Trophoblast cell (in vitro differentiated cells and primary cell): ENCODE measurements at regions not wholly inside any gene's neighbourhood (a gene's known extent, or its start where the extent isn't known, plus 50 kb on each side); places are given as distances from the start of the nearest gene placed in this dataset.

Source experiments
- DNase-seq, 2 donors: peaks; one replicate each; pipeline ENCODE4 v3.0.0-alpha.2; 2016
- H2AFZ ChIP-seq: 2 replicates; pipeline ENCODE4 v1.6.1; 2013; ENCODE audit warnings: low read length, moderate library complexity, mild to moderate bottlenecking; ENCODE audit not compliant: insufficient read depth, poor library complexity
- H2AK5ac ChIP-seq: 2 replicates; pipeline ENCODE4 v1.6.1; 2013; ENCODE audit warnings: mild to moderate bottlenecking, low read length
- H2BK120ac ChIP-seq: 2 replicates; pipeline ENCODE4 v1.6.1; 2013; ENCODE audit warnings: low read length, mild to moderate bottlenecking, moderate library complexity; ENCODE audit not compliant: insufficient read depth, poor library complexity
- H2BK12ac ChIP-seq: 2 replicates; pipeline ENCODE4 v1.6.1; 2013; ENCODE audit warnings: mild to moderate bottlenecking, low read length, moderate library complexity
- H2BK5ac ChIP-seq: 2 replicates; pipeline ENCODE4 v1.6.1; 2013; ENCODE audit warnings: low read length, low read depth, moderate library complexity, mild to moderate bottlenecking; ENCODE audit not compliant: poor library complexity
- H3K14ac ChIP-seq: 2 replicates; pipeline ENCODE4 v1.6.1; 2013; ENCODE audit warnings: mild to moderate bottlenecking, low read length
- H3K18ac ChIP-seq: 2 replicates; pipeline ENCODE4 v1.6.1; 2013; ENCODE audit warnings: mild to moderate bottlenecking, low read length
- H3K23ac ChIP-seq: 2 replicates; pipeline ENCODE4 v1.6.1; 2013; ENCODE audit warnings: low read length
- H3K27ac ChIP-seq: 2 replicates; pipeline ENCODE4 v1.5.1; 2013; ENCODE audit warnings: low read depth, mild to moderate bottlenecking, inconsistent platforms, low read length, moderate library complexity
- H3K27me3 ChIP-seq: 2 replicates; pipeline ENCODE4 v1.6.1; 2013; ENCODE audit warnings: inconsistent platforms, mild to moderate bottlenecking, low read length, moderate library complexity; ENCODE audit not compliant: insufficient read depth
- H3K36me3 ChIP-seq, 2 experiments: 1 replicate in 1 of 2; 2 replicates in 1 of 2; pipeline ENCODE4 v1.6.1; 2013; ENCODE audit warnings: low read length in 2 of 2, mild to moderate bottlenecking in 2 of 2, moderate library complexity in 1 of 2; ENCODE audit not compliant: insufficient read depth in 2 of 2, control insufficient read depth in 1 of 2
- H3K4ac ChIP-seq: 2 replicates; pipeline ENCODE4 v1.6.1; 2013; ENCODE audit warnings: low read depth, mild to moderate bottlenecking, low read length, moderate library complexity
- H3K4me1 ChIP-seq, 2 experiments: 1 replicate in 1 of 2; 2 replicates in 1 of 2; pipeline ENCODE4 v1.6.1; 2013; ENCODE audit warnings: low read length in 2 of 2, mild to moderate bottlenecking in 2 of 2, moderate library complexity in 1 of 2; ENCODE audit not compliant: insufficient read depth in 2 of 2, control insufficient read depth in 1 of 2
- H3K4me2 ChIP-seq: 2 replicates; pipeline ENCODE4 v1.6.1; 2013; ENCODE audit warnings: inconsistent platforms, mild to moderate bottlenecking, low read length, moderate library complexity
- H3K4me3 ChIP-seq: 2 replicates; pipeline ENCODE4 v1.5.1; 2013; ENCODE audit warnings: mild to moderate bottlenecking, low read depth, low read length, inconsistent platforms
- H3K79me1 ChIP-seq: one replicate; pipeline ENCODE4 v1.6.1; 2013; ENCODE audit warnings: low read length
- H3K79me2 ChIP-seq: 2 replicates; pipeline ENCODE4 v1.6.1; 2013; ENCODE audit warnings: low read length, mild to moderate bottlenecking; ENCODE audit not compliant: control insufficient read depth, insufficient read depth, poor library complexity
- H3K9ac ChIP-seq: 2 replicates; pipeline ENCODE4 v1.6.1; 2013; ENCODE audit warnings: mild to moderate bottlenecking, low read length
- H3K9me3 ChIP-seq: 2 replicates; pipeline ENCODE4 v1.6.1; 2013; ENCODE audit warnings: low read depth, mild to moderate bottlenecking, control low read depth, inconsistent platforms, low read length; ENCODE audit not compliant: insufficient read depth
- H4K12ac ChIP-seq: 2 replicates; pipeline ENCODE4 v1.6.1; 2013; ENCODE audit warnings: low read depth, mild to moderate bottlenecking, low read length, moderate library complexity
- H4K8ac ChIP-seq: 2 replicates; pipeline ENCODE4 v1.6.1; 2013; ENCODE audit warnings: low read depth, mild to moderate bottlenecking, low read length, moderate library complexity
- H4K91ac ChIP-seq: one replicate; pipeline ENCODE4 v1.6.1; 2013; ENCODE audit warnings: low read depth, mild to moderate bottlenecking, low read length, moderate library complexity
- WGBS: extraction: QIAGEN DNeasy Blood & Tissue Kit; methylation state at CpG from one replicate; pipeline ENCODE4 v1.1.7; 2013; ENCODE audit warnings: missing lambda C conversion rate; ENCODE audit not compliant: insufficient read length, insufficient coverage; ENCODE audit errors: extremely low coverage; 5-methylcytosine and 5-hydroxymethylcytosine counted together

- no CpG with 5 or more reads among the region's 2 CpGs for WGBS
- H2AFZ ChIP-seq = no peak overlapping the region
- H2AK5ac ChIP-seq = no peak overlapping the region
- no peak overlapping the region for H3K4ac ChIP-seq
- H2BK12ac ChIP-seq = no peak overlapping the region
- H3K27ac ChIP-seq = no peak overlapping the region
- no peaks in the 10 kb centered on the region for H3K9me3 ChIP-seq
- H3K4me1 ChIP-seq = no peaks in the 10 kb centered on the region
- no peaks in the 10 kb centered on the region for H3K79me1 ChIP-seq
- H4K12ac ChIP-seq = no peak overlapping the region
- H2BK120ac ChIP-seq = no peak overlapping the region
- no peak overlapping the region for H3K4me3 ChIP-seq
- H4K91ac ChIP-seq = no peak overlapping the region
- no peak for DNase-seq
- no peak overlapping the region for H3K9ac ChIP-seq
- H3K36me3 ChIP-seq = no peaks in the 10 kb centered on the region
- H2BK5ac ChIP-seq = no peak overlapping the region
- H3K14ac ChIP-seq = no peak overlapping the region
- H3K4me2 ChIP-seq = no peak overlapping the region
- no peaks in the 10 kb centered on the region for H3K79me2 ChIP-seq
- no peak overlapping the region for H4K8ac ChIP-seq
- H3K23ac ChIP-seq = no peak overlapping the region
- H3K27me3 ChIP-seq = no peaks in the 10 kb centered on the region
- H3K18ac ChIP-seq = no peak overlapping the region
These were observed 903.7 kb upstream of the ADGRL3 start for GRCh38 chr4:60296386-60296785.

- Histone ChIP-seq H3K9ac (no peak overlapping the region), H4K8ac (no peak overlapping the region), H3K18ac (no peak overlapping the region), H4K91ac (no peak overlapping the region), H2BK12ac (no peak overlapping the region), H3K36me3 (no peaks in the 10 kb centered on the region), H3K4me2 (no peak overlapping the region), H3K4ac (no peak overlapping the region), H3K4me1 (no peaks in the 10 kb centered on the region), H2BK5ac (no peak overlapping the region), H3K14ac (no peak overlapping the region), H2AK5ac (no peak overlapping the region), H4K12ac (no peak overlapping the region), H3K4me3 (no peak overlapping the region), H2BK120ac (no peak overlapping the region), H3K9me3 (no peaks in the 10 kb centered on the region), H3K27ac (no peak overlapping the region), H2AFZ (no peak overlapping the region), H3K79me1 (no peaks in the 10 kb centered on the region), H3K23ac (no peak overlapping the region), H3K79me2 (no peaks in the 10 kb centered on the region), H3K27me3 (no peaks in the 10 kb centered on the region)
- WGBS = no CpG with 5 or more reads among the region's 2 CpGs
- no peak for DNase-seq
These were observed 886.4 kb upstream of the ADGRL3 start for GRCh38 chr4:60313611-60314178.

- Histone ChIP-seq H2BK12ac (no peak overlapping the region), H3K27ac (no peak overlapping the region), H3K9me3 (no peaks in the 10 kb centered on the region), H4K91ac (no peak overlapping the region), H3K4me1 (no peaks in the 10 kb centered on the region), H3K79me2 (no peaks in the 10 kb centered on the region), H4K12ac (no peak overlapping the region), H3K4ac (no peak overlapping the region), H2AK5ac (no peak overlapping the region), H2BK5ac (no peak overlapping the region), H3K4me2 (no peak overlapping the region), H3K27me3 (no peaks in the 10 kb centered on the region), H3K14ac (no peak overlapping the region), H3K36me3 (no peaks in the 10 kb centered on the region), H2AFZ (no peak overlapping the region), H3K79me1 (no peaks in the 10 kb centered on the region), H4K8ac (no peak overlapping the region), H3K18ac (no peak overlapping the region), H2BK120ac (no peak overlapping the region), H3K9ac (no peak overlapping the region), H3K4me3 (no peak overlapping the region), H3K23ac (no peak overlapping the region)
- no CpG with 5 or more reads among the region's 4 CpGs for WGBS
- DNase-seq = no peak
These were observed 885.7 kb upstream of the ADGRL3 start for GRCh38 chr4:60314416-60314815.

GRCh38 chr4:60315586-60315985 is 884.5 kb upstream of the ADGRL3 start:
- Histone ChIP-seq H2AFZ (no peak overlapping the region), H3K79me1 (no peaks in the 10 kb centered on the region), H3K4me3 (no peak overlapping the region), H4K8ac (no peak overlapping the region), H2BK12ac (no peak overlapping the region), H3K36me3 (no peaks in the 10 kb centered on the region), H4K91ac (no peak overlapping the region), H3K9me3 (no peaks in the 10 kb centered on the region), H3K4ac (no peak overlapping the region), H2BK120ac (no peak overlapping the region), H2BK5ac (no peak overlapping the region), H3K4me2 (no peak overlapping the region), H4K12ac (no peak overlapping the region), H3K79me2 (no peaks in the 10 kb centered on the region), H3K9ac (no peak overlapping the region), H3K18ac (no peak overlapping the region), H3K27ac (no peak overlapping the region), H3K27me3 (no peaks in the 10 kb centered on the region), H2AK5ac (no peak overlapping the region), H3K4me1 (no peaks in the 10 kb centered on the region), H3K14ac (no peak overlapping the region), H3K23ac (no peak overlapping the region)
- WGBS = no CpG with 5 or more reads among the region's 2 CpGs
- DNase-seq = no peak
